ENCODE measurements at regions not wholly inside any gene's neighbourhood (a gene's known extent, or its start where the extent isn't known, plus 50 kb on each side); places are given as distances from the start of the nearest gene placed in this dataset.
"Not testable (repeated sequence)": the region's sequence is repeated elsewhere in the genome, so short reads cannot be mapped to it uniquely, and the experiment has no call there.

GRCh38 chrX:45668686-45669443, 468.2 kb upstream of the DIPK2B start:
- no peak for DNase-seq (ENCODE audit: low read depth)

GRCh38 chrX:45667666-45668065, 467.0 kb upstream of the DIPK2B start:
- no peak for DNase-seq (ENCODE audit: low read depth)

- no peak for DNase-seq (ENCODE audit: low read depth)
Measured at GRCh38 chrX:45664727-45665290, 464.1 kb upstream of the DIPK2B start.

- DNase-seq (ENCODE audit: low read depth): no peak
Measured at GRCh38 chrX:45660477-45660876, 459.8 kb upstream of the DIPK2B start.

GRCh38 chrX:45633419-45633818, 432.7 kb upstream of the DIPK2B start:
- DNase-seq (ENCODE audit: low read depth): no peak

- no peak for DNase-seq (ENCODE audit: low read depth)
Measured at GRCh38 chrX:45632506-45632905, 431.8 kb upstream of the DIPK2B start.

GRCh38 chrX:45630078-45630477, 429.4 kb upstream of the DIPK2B start:
- no peak for DNase-seq (ENCODE audit: low read depth)

- DNase-seq (ENCODE audit: low read depth): no peak
Measured at GRCh38 chrX:45628041-45628440, 427.4 kb upstream of the DIPK2B start.

DNA sequence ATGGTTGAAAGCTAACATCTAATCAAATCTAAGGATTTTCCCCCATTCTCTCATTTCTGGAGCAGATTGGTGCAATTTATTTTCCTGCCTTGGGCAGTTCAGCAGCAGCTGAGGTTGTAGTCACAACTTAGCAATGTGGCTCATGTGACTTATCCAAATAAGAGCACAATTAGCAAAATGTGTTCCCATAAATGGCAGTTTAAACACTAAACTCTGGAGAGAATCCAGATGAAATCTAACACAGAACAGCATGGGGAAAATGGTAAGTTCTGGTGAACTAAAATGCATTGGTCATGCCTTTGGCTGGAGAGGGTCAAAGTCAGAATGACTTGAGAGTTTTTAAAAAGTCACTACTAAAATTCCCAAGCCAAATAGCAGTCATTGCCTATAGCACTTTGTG, 422.6 kb upstream of the DIPK2B start:
- DNase-seq (ENCODE audit: low read depth): no peak

- DNase-seq (ENCODE audit: low read depth): no peak
Measured at GRCh38 chrX:45622538-45622937, 421.9 kb upstream of the DIPK2B start.

GRCh38 chrX:45622042-45622423, 421.4 kb upstream of the DIPK2B start:
- DNase-seq (ENCODE audit: low read depth): no peak

DNA sequence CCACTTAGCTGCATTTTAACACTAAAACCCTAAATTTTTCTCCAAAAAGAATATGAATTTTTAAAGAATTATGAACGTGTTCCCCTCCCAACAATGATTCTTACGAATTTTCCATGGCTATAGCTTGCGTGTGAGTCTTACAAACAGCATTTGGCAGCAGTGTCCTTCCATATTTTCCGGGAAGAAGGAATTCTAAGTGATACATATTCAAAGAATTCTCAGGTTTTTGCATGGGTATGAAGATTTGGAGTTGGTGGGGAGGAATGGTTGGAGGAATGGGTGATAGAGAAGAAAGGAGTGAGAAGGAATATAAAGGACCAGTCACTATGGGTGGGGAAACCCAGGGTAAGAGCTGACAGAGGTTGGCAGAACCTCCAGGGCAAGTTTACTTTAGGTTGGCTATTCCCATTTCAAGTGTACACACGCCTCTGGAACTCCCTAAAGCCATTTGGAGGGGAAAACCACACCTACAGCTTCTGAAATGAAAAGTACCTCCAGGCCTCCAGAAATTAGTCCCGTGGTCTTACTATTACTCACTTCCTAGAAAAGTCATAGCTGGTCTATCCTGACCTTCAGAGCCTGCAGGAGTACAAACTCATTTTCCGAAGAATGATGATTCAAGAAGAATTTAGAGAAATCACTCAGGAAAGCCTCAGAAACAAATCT, 420.8 kb upstream of the DIPK2B start:
- DNase-seq (ENCODE audit: low read depth): no peak

DNA sequence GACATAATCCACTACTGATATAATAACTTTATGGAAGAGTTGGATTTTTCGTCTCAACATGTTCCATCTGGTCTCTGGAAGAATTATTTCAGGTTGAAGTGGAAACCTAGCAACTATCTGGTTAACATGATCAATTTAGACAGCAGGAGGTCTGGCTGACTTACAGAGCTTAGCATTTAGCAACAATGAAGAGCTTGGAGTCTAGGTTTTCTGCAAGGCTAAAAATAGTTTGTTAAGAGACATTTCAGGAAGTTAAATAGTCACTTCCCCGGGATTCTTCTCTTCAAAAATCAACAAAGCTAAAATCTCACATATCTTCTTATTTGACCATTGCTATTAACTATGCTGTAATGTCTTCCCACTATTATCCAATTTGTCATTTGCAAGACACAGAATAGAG, 418.6 kb upstream of the DIPK2B start:
- DNase-seq (ENCODE audit: low read depth): no peak

GRCh38 chrX:45615591-45615990, 414.9 kb upstream of the DIPK2B start:
- not testable (repeated sequence) for DNase-seq (ENCODE audit: low read depth)

- DNase-seq (ENCODE audit: low read depth): no peak
Measured at GRCh38 chrX:45614853-45615252, 414.2 kb upstream of the DIPK2B start.

- no peak for DNase-seq (ENCODE audit: low read depth)
Measured at GRCh38 chrX:45602151-45602550, 401.5 kb upstream of the DIPK2B start.

GRCh38 chrX:45601052-45601451, 400.4 kb upstream of the DIPK2B start:
- DNase-seq (ENCODE audit: low read depth): no peak

DNA sequence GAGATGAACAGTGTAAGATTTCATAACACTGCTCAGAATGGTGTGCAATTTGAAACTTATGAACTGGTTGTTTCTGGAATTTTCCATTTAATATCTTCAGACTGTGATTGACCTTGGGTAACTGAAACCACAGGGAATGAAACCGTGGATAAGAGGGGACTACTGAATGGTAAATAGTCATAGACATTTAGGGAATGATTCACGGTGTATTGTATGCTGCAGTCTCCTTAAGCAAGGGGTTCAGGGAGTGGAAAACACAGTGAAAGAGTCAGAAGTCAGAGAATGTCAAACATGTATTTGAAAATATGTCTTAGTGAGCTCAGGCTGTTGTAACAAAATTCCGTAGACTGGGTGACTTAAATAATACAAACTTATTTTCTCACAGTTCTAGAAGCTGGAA, 398.2 kb upstream of the DIPK2B start:
- DNase-seq (ENCODE audit: low read depth): no peak

DNA sequence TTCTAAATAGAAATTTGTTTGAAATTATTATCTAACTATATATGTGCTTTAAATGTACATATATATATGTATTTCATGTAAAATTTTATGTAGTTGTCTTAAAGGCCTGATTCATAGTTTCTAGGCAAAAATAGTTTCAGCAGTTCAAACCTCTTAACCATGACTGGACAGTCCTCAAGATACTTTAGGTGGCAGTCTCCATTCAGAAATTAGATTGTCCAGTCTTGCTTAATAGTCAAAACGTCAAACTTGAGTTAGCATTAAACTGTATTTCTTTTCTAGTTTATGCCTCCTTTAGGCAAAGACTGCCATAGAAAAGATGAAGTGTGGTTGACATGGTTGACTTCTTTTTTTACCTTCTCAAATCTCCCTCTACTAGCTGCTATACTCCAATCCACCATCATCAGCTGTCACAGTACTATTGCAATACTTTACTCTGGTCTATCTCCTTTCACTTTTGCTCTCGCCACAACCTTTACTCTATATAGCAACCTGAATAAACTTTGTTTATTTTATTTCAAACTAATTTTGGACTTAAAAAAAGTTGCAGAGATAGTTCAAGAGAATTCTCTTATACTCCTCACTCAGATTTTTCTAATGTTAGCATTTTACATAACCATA, 395.6 kb upstream of the DIPK2B start:
- DNase-seq (ENCODE audit: low read depth): no peak

- DNase-seq (ENCODE audit: low read depth): no peak
Measured at GRCh38 chrX:45592101-45592500, 391.4 kb upstream of the DIPK2B start.

DNA sequence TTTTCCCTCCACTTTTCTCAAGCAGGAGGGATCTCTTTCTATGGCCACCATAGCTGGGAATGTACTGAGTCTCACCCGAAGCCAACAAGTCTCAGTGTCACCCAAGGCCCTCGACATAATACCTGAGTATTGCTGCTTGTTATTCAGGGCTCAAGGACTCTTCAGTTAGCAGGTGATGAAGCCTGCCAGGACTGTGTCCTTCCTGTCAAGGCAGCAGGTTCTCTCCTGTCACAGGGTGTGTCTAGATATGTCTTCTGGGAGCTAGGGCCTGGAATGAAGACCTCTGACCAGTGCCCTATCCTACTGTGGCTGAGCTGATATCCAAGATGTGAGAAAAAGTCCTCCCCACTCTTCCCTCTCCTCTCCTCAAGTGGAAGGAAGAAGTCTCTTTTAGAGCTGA, 391.0 kb upstream of the DIPK2B start:
- no peak for DNase-seq (ENCODE audit: low read depth)

GRCh38 chrX:45584717-45585116, 384.0 kb upstream of the DIPK2B start:
- DNase-seq (ENCODE audit: low read depth): no peak

DNA sequence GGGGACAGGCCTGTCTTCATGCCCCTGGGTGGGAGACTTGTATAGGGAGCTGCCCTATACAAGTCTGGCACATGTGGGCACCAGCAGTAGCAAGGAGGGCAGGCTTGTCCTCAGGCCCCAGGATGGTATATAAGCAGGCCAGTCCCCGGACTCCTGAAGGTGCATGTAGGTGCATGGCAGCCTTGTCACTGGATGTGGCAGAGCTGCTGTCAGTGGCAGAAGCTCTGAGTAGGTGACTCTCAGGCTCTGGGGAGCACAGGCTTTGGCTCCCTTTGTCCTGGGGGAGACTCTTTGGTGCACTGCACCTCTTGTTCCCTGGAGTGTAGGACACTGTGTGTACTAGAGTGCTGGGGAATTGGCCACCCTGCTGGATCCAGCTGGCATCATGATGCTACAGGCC, 376.7 kb upstream of the DIPK2B start:
- no peak for DNase-seq (ENCODE audit: low read depth)

All from stimulated activated CD4-positive, alpha-beta T cell treated with anti-CD3 and anti-CD28 coated beads, Interleukin-2, amount 100 ng/mL, for 4 hours (primary cell).